A549 (cell line): ENCODE measurements at regions not wholly inside any gene's neighbourhood (a gene's known extent, or its start where the extent isn't known, plus 50 kb on each side); places are given as distances from the start of the nearest gene placed in this dataset.

Experiments used
- ATAC-seq, 2 experiments: fragments of 200-7000 bp in 1 of 2; fragments of >200 bp in 1 of 2; cut with Nextera tagmentation in 1 of 2; cut with Tn5 transposase in 1 of 2; 3 replicates each; pipeline versions ENCODE4 v1.8.0 to v1.9.1; 2018 to 2020; ENCODE audit warnings: mild to moderate bottlenecking in 1 of 2, moderate library complexity in 1 of 2
- CTCF ChIA-PET: fragments of 300-600 bp; sonication (Branson Sonifier 250); formaldehyde crosslinking; extraction: SDS; loops from one replicate; lab custom pipeline; 2021; ENCODE audit warnings: antibody characterized with exemption, inconsistent platforms; lab: Yijun Ruan, JAX
- POLR2A ChIA-PET: fragments of 350-600 bp; formaldehyde crosslinking; extraction: SDS; loops from one replicate; lab custom pipeline; 2021; ENCODE audit warnings: antibody characterized with exemption, inconsistent platforms; lab: Yijun Ruan, JAX
- DNase-seq, 2 experiments: peaks; one replicate each; pipeline versions ENCODE4 v3.0.0 to v3.0.0-alpha.2; 2011 to 2016; ENCODE audit warnings: low read depth in 1 of 2, low spot score in 1 of 2
- FAIRE-seq: peaks from 2 replicates; lab custom pipeline; 2011; peaks lifted over from hg19 to GRCh38; lab: Jason Lieb, UNC
- H3K27ac ChIP-seq, 2 experiments: fragments of >200 bp; sonication (Bioruptor Twin); formaldehyde crosslinking; 3 replicates each; pipeline ENCODE4 v1.5.1; 2016 to 2017
- H3K4me1 ChIP-seq: fragments of >200 bp; sonication (Bioruptor Twin); formaldehyde crosslinking; 3 replicates; pipeline ENCODE4 v1.6.1; 2016
- H3K4me2 ChIP-seq: fragments of >200 bp; sonication (Bioruptor Twin); formaldehyde crosslinking; 3 replicates; pipeline ENCODE4 v1.6.1; 2016
- H3K4me3 ChIP-seq: fragments of >200 bp; sonication (Bioruptor Twin); formaldehyde crosslinking; 3 replicates; pipeline ENCODE4 v1.5.1; 2016
- H3K9me3 ChIP-seq: fragments of >200 bp; sonication (Bioruptor Twin); formaldehyde crosslinking; 3 replicates; pipeline ENCODE4 v1.6.1; 2016
- ATOH8 ChIP-seq: fragments of 250-450 bp; sonication (Bioruptor Pico); IDR thresholded peaks from 2 replicates; pipeline ENCODE4 v1.5.0; 2020; ENCODE audit warnings: low read depth, mild to moderate bottlenecking, moderate library complexity
- BHLHE40 ChIP-seq: IDR thresholded peaks from 2 replicates; pipeline ENCODE4 v1.6.1; 2012; ENCODE audit warnings: low read depth, low read length, inconsistent platforms
- CHD2 ChIP-seq: fragments of 150-350 bp; IDR thresholded peaks from 2 replicates; pipeline ENCODE4 v1.6.1; 2014; ENCODE audit warnings: low read length; ENCODE audit not compliant: partially characterized antibody
- E2F6 ChIP-seq: IDR thresholded peaks from 2 replicates; pipeline ENCODE4 v1.6.1; 2012; ENCODE audit warnings: low read depth, borderline replicate concordance
- EHF ChIP-seq: fragments of 250-450 bp; sonication (Bioruptor Pico); IDR thresholded peaks from 2 replicates; pipeline ENCODE4 v1.5.0; 2020; ENCODE audit warnings: mild to moderate bottlenecking
- ESRRA ChIP-seq: fragments of 150-350 bp; IDR thresholded peaks from 2 replicates; pipeline ENCODE4 v1.6.1; 2014; ENCODE audit warnings: mild to moderate bottlenecking, low read length, borderline replicate concordance
- FOSB ChIP-seq: fragments of 250-450 bp; sonication (Bioruptor Pico); IDR thresholded peaks from 2 replicates; pipeline ENCODE4 v1.5.0; 2020; ENCODE audit warnings: mild to moderate bottlenecking, moderate library complexity
- HEYL ChIP-seq: fragments of 250-450 bp; sonication (Bioruptor Pico); IDR thresholded peaks from 2 replicates; pipeline ENCODE4 v1.8.0; 2021; ENCODE audit warnings: mild to moderate bottlenecking, moderate library complexity
- HMGXB4 ChIP-seq: fragments of 250-450 bp; sonication (Bioruptor Pico); IDR thresholded peaks from 2 replicates; pipeline ENCODE4 v1.5.0; 2021; ENCODE audit warnings: mild to moderate bottlenecking, moderate library complexity, borderline replicate concordance
- JUN ChIP-seq, 2 experiments: fragments of >200 bp; sonication (Bioruptor Twin); formaldehyde crosslinking; IDR thresholded peaks; 2 replicates in 1 of 2; 3 replicates in 1 of 2; pipeline ENCODE4 v1.6.1; 2016 to 2017
- JUNB ChIP-seq: fragments of >200 bp; sonication (Bioruptor Twin); formaldehyde crosslinking; IDR thresholded peaks from 2 replicates; pipeline ENCODE4 v1.6.1; 2016
- KDM1A ChIP-seq: fragments of 200-600 bp; sonication (generic); IDR thresholded peaks from 2 replicates; pipeline ENCODE4 v1.6.1; 2016; ENCODE audit warnings: low read depth, mild to moderate bottlenecking
- NPAS2 ChIP-seq: fragments of 250-450 bp; sonication (Bioruptor Pico); IDR thresholded peaks from 2 replicates; pipeline ENCODE4 v1.8.0; 2022; ENCODE audit warnings: mild to moderate bottlenecking, moderate library complexity, borderline replicate concordance
- NR3C1 ChIP-seq: fragments of >200 bp; sonication (Bioruptor Twin); formaldehyde crosslinking; IDR thresholded peaks from 3 replicates; pipeline ENCODE4 v1.6.1; 2017
- PBX3 ChIP-seq: IDR thresholded peaks from 2 replicates; pipeline ENCODE4 v1.6.1; 2012
- POLR2A ChIP-seq: IDR thresholded peaks from 2 replicates; pipeline ENCODE4 v1.6.1; 2012; ENCODE audit warnings: mild to moderate bottlenecking, low read length
- RARB ChIP-seq: fragments of 250-450 bp; sonication (Bioruptor Pico); IDR thresholded peaks from 2 replicates; pipeline ENCODE4 v1.8.0; 2021; ENCODE audit warnings: mild to moderate bottlenecking, moderate library complexity
- RCOR1 ChIP-seq: fragments of 150-350 bp; IDR thresholded peaks from 2 replicates; pipeline ENCODE4 v1.6.1; 2014; ENCODE audit warnings: antibody characterized with exemption, low read length, low read depth
- REST ChIP-seq: fragments of 200-600 bp; sonication (generic); IDR thresholded peaks from 2 replicates; pipeline ENCODE4 v1.6.1; 2016; ENCODE audit warnings: antibody characterized with exemption, mild to moderate bottlenecking, moderate library complexity
- RNF2 ChIP-seq: fragments of 200-600 bp; sonication (generic); IDR thresholded peaks from 2 replicates; pipeline ENCODE4 v1.6.1; 2016; ENCODE audit warnings: low read depth, mild to moderate bottlenecking, antibody characterized with exemption, moderate library complexity, borderline replicate concordance
- ZC3H11A ChIP-seq: fragments of 450-650 bp; IDR thresholded peaks from 2 replicates; pipeline ENCODE4 v1.6.1; 2014; ENCODE audit warnings: antibody characterized with exemption, mild to moderate bottlenecking
- ZSCAN20 ChIP-seq: fragments of 250-450 bp; sonication (Bioruptor Pico); IDR thresholded peaks from 2 replicates; pipeline ENCODE4 v1.8.0; 2022; ENCODE audit warnings: mild to moderate bottlenecking, moderate library complexity
- WGBS: methylation state at CpG from one replicate; pipeline ENCODE4 v1.1.6; 2017; ENCODE audit errors: missing lambda C conversion rate; 5-methylcytosine and 5-hydroxymethylcytosine counted together

GRCh38 chr14:51462706-51463105, 189.0 kb upstream of the FRMD6 start:
- Histone ChIP-seq H3K4me3 (no peak overlapping the region), H3K9me3 (0 out of 3 replicates have a peak, but pooled peaks cover 2% of the 10 kb centered on the region), H3K4me2 (no peak overlapping the region), H3K27ac (no peak overlapping the region), H3K4me1 (no peaks in the 10 kb centered on the region)
- FAIRE-seq: no peak
- ChIA-PET CTCF (interaction anchor here (0.6 to 1.5 kb wide), 3 partner anchors 15 to 82 kb away, joined by 3 read pairs; no protein-coding TSS in a partner anchor), POLR2A (no interaction called here)
- no peak for TF ChIP-seq POLR2A
- no peak for TF ChIP-seq ZSCAN20 (CRISPR knock-in tag)
- no peak for TF ChIP-seq ESRRA
- TF ChIP-seq JUN (IDR thresholded peaks at IDR 0.05): no peak
- TF ChIP-seq EHF: no peak
- no peak for TF ChIP-seq JUNB
- TF ChIP-seq KDM1A: no peak
- TF ChIP-seq E2F6: no peak
- ATAC-seq: no peak
- no peak for DNase-seq

- TF ChIP-seq RNF2 (no peak), BHLHE40 (no peak), ZC3H11A (no peak), KDM1A (no peak), NR3C1 (no peak), REST (no peak), RCOR1 (no peak), HEYL (CRISPR knock-in tag) (no peak), ESRRA (no peak), NPAS2 (CRISPR knock-in tag) (no peak), EHF (no peak), ATOH8 (CRISPR knock-in tag) (no peak), RARB (CRISPR knock-in tag) (no peak), PBX3 (no peak), HMGXB4 (CRISPR knock-in tag) (no peak), CHD2 (no peak), FOSB (no peak), JUN (IDR thresholded peaks at IDR 0.05) (no peak)
- Histone ChIP-seq H3K9me3 (0 out of 3 replicates have a peak, but pooled peaks cover 2% of the 10 kb centered on the region), H3K4me1 (no peaks in the 10 kb centered on the region), H3K27ac (no peak overlapping the region), H3K4me2 (no peak overlapping the region), H3K4me3 (no peak overlapping the region)
- 93% methylated on average over 1 of the region's 1 CpG for WGBS
- no peak for FAIRE-seq
- no peak for ATAC-seq
- ChIA-PET POLR2A (no interaction called here), CTCF (interaction anchor here (0.8 to 1.5 kb wide), 2 partner anchors 11 to 70 kb away, joined by 3 read pairs; no protein-coding TSS in a partner anchor)
- no peak for DNase-seq
Observed at GRCh38 chr14:51463461-51463860, 188.2 kb upstream of the FRMD6 start.
